Trophoblast cell (in vitro differentiated cells and primary cell): ENCODE measurements at regions not wholly inside any gene's neighbourhood (a gene's known extent, or its start where the extent isn't known, plus 50 kb on each side); places are given as distances from the start of the nearest gene placed in this dataset.

Experiments used
- DNase-seq, 2 donors: peaks; one replicate each; pipeline ENCODE4 v3.0.0-alpha.2; 2016
- H2AFZ ChIP-seq: 2 replicates; pipeline ENCODE4 v1.6.1; 2013; ENCODE audit warnings: low read length, moderate library complexity, mild to moderate bottlenecking; ENCODE audit not compliant: insufficient read depth, poor library complexity
- H2AK5ac ChIP-seq: 2 replicates; pipeline ENCODE4 v1.6.1; 2013; ENCODE audit warnings: mild to moderate bottlenecking, low read length
- H2BK120ac ChIP-seq: 2 replicates; pipeline ENCODE4 v1.6.1; 2013; ENCODE audit warnings: low read length, mild to moderate bottlenecking, moderate library complexity; ENCODE audit not compliant: insufficient read depth, poor library complexity
- H2BK12ac ChIP-seq: 2 replicates; pipeline ENCODE4 v1.6.1; 2013; ENCODE audit warnings: mild to moderate bottlenecking, low read length, moderate library complexity
- H2BK5ac ChIP-seq: 2 replicates; pipeline ENCODE4 v1.6.1; 2013; ENCODE audit warnings: low read length, low read depth, moderate library complexity, mild to moderate bottlenecking; ENCODE audit not compliant: poor library complexity
- H3K14ac ChIP-seq: 2 replicates; pipeline ENCODE4 v1.6.1; 2013; ENCODE audit warnings: mild to moderate bottlenecking, low read length
- H3K18ac ChIP-seq: 2 replicates; pipeline ENCODE4 v1.6.1; 2013; ENCODE audit warnings: mild to moderate bottlenecking, low read length
- H3K23ac ChIP-seq: 2 replicates; pipeline ENCODE4 v1.6.1; 2013; ENCODE audit warnings: low read length
- H3K27ac ChIP-seq: 2 replicates; pipeline ENCODE4 v1.5.1; 2013; ENCODE audit warnings: low read depth, mild to moderate bottlenecking, inconsistent platforms, low read length, moderate library complexity
- H3K27me3 ChIP-seq: 2 replicates; pipeline ENCODE4 v1.6.1; 2013; ENCODE audit warnings: inconsistent platforms, mild to moderate bottlenecking, low read length, moderate library complexity; ENCODE audit not compliant: insufficient read depth
- H3K36me3 ChIP-seq, 2 experiments: 1 replicate in 1 of 2; 2 replicates in 1 of 2; pipeline ENCODE4 v1.6.1; 2013; ENCODE audit warnings: low read length in 2 of 2, mild to moderate bottlenecking in 2 of 2, moderate library complexity in 1 of 2; ENCODE audit not compliant: insufficient read depth in 2 of 2, control insufficient read depth in 1 of 2
- H3K4ac ChIP-seq: 2 replicates; pipeline ENCODE4 v1.6.1; 2013; ENCODE audit warnings: low read depth, mild to moderate bottlenecking, low read length, moderate library complexity
- H3K4me1 ChIP-seq, 2 experiments: 1 replicate in 1 of 2; 2 replicates in 1 of 2; pipeline ENCODE4 v1.6.1; 2013; ENCODE audit warnings: low read length in 2 of 2, mild to moderate bottlenecking in 2 of 2, moderate library complexity in 1 of 2; ENCODE audit not compliant: insufficient read depth in 2 of 2, control insufficient read depth in 1 of 2
- H3K4me2 ChIP-seq: 2 replicates; pipeline ENCODE4 v1.6.1; 2013; ENCODE audit warnings: inconsistent platforms, mild to moderate bottlenecking, low read length, moderate library complexity
- H3K4me3 ChIP-seq: 2 replicates; pipeline ENCODE4 v1.5.1; 2013; ENCODE audit warnings: mild to moderate bottlenecking, low read depth, low read length, inconsistent platforms
- H3K79me1 ChIP-seq: one replicate; pipeline ENCODE4 v1.6.1; 2013; ENCODE audit warnings: low read length
- H3K79me2 ChIP-seq: 2 replicates; pipeline ENCODE4 v1.6.1; 2013; ENCODE audit warnings: low read length, mild to moderate bottlenecking; ENCODE audit not compliant: control insufficient read depth, insufficient read depth, poor library complexity
- H3K9ac ChIP-seq: 2 replicates; pipeline ENCODE4 v1.6.1; 2013; ENCODE audit warnings: mild to moderate bottlenecking, low read length
- H3K9me3 ChIP-seq: 2 replicates; pipeline ENCODE4 v1.6.1; 2013; ENCODE audit warnings: low read depth, mild to moderate bottlenecking, control low read depth, inconsistent platforms, low read length; ENCODE audit not compliant: insufficient read depth
- H4K12ac ChIP-seq: 2 replicates; pipeline ENCODE4 v1.6.1; 2013; ENCODE audit warnings: low read depth, mild to moderate bottlenecking, low read length, moderate library complexity
- H4K8ac ChIP-seq: 2 replicates; pipeline ENCODE4 v1.6.1; 2013; ENCODE audit warnings: low read depth, mild to moderate bottlenecking, low read length, moderate library complexity
- H4K91ac ChIP-seq: one replicate; pipeline ENCODE4 v1.6.1; 2013; ENCODE audit warnings: low read depth, mild to moderate bottlenecking, low read length, moderate library complexity
- WGBS: extraction: QIAGEN DNeasy Blood & Tissue Kit; methylation state at CpG from one replicate; pipeline ENCODE4 v1.1.7; 2013; ENCODE audit warnings: missing lambda C conversion rate; ENCODE audit not compliant: insufficient read length, insufficient coverage; ENCODE audit errors: extremely low coverage; 5-methylcytosine and 5-hydroxymethylcytosine counted together

GRCh38 chr7:89655946-89656345 is 498.3 kb upstream of the STEAP1 start:
- no peak overlapping the region for H4K12ac ChIP-seq
- no peaks in the 10 kb centered on the region for H3K27me3 ChIP-seq
- WGBS = no CpG with 5 or more reads among the region's 1 CpG
- no peaks in the 10 kb centered on the region for H3K79me2 ChIP-seq
- no peak overlapping the region for H2BK12ac ChIP-seq
- no peak overlapping the region for H3K27ac ChIP-seq
- H2AK5ac ChIP-seq = no peak overlapping the region
- H3K23ac ChIP-seq = no peak overlapping the region
- no peak overlapping the region for H4K91ac ChIP-seq
- no peaks in the 10 kb centered on the region for H3K9me3 ChIP-seq
- H3K36me3 ChIP-seq = no peaks in the 10 kb centered on the region
- H3K79me1 ChIP-seq = no peaks in the 10 kb centered on the region
- no peak overlapping the region for H2BK120ac ChIP-seq
- H3K4me2 ChIP-seq = no peak overlapping the region
- H3K4me3 ChIP-seq = no peak overlapping the region
- H2BK5ac ChIP-seq = no peak overlapping the region
- no peak overlapping the region for H3K18ac ChIP-seq
- no peaks in the 10 kb centered on the region for H3K4me1 ChIP-seq
- H4K8ac ChIP-seq = no peak overlapping the region
- no peak overlapping the region for H2AFZ ChIP-seq
- no peak overlapping the region for H3K14ac ChIP-seq
- no peak overlapping the region for H3K9ac ChIP-seq
- no peak for DNase-seq
- H3K4ac ChIP-seq = no peak overlapping the region

- no peak overlapping the region for H2BK12ac ChIP-seq
- no peak overlapping the region for H4K12ac ChIP-seq
- H2BK120ac ChIP-seq = no peak overlapping the region
- H3K14ac ChIP-seq = no peak overlapping the region
- no peak for DNase-seq
- no peak overlapping the region for H3K23ac ChIP-seq
- no peaks in the 10 kb centered on the region for H3K4me1 ChIP-seq
- no peaks in the 10 kb centered on the region for H3K9me3 ChIP-seq
- H3K79me1 ChIP-seq = no peaks in the 10 kb centered on the region
- no peak overlapping the region for H3K9ac ChIP-seq
- no peak overlapping the region for H4K8ac ChIP-seq
- WGBS = no CpG with 5 or more reads among the region's 2 CpGs
- H4K91ac ChIP-seq = no peak overlapping the region
- no peak overlapping the region for H2BK5ac ChIP-seq
- H2AK5ac ChIP-seq = no peak overlapping the region
- no peaks in the 10 kb centered on the region for H3K27me3 ChIP-seq
- H2AFZ ChIP-seq = no peak overlapping the region
- H3K36me3 ChIP-seq = no peaks in the 10 kb centered on the region
- H3K4me2 ChIP-seq = no peak overlapping the region
- no peak overlapping the region for H3K4me3 ChIP-seq
- no peak overlapping the region for H3K4ac ChIP-seq
- H3K18ac ChIP-seq = no peak overlapping the region
- H3K79me2 ChIP-seq = no peaks in the 10 kb centered on the region
- no peak overlapping the region for H3K27ac ChIP-seq
Observed at GRCh38 chr7:89661876-89662275, 492.4 kb upstream of the STEAP1 start.

- H3K79me2 ChIP-seq = no peaks in the 10 kb centered on the region
Observed at GRCh38 chr7:89666136-89666835, 488.0 kb upstream of the STEAP1 start.

GRCh38 chr7:89680161-89680560 is 474.1 kb upstream of the STEAP1 start:
- no peak overlapping the region for H2AFZ ChIP-seq
- WGBS = no CpG with 5 or more reads among the region's 2 CpGs
- no peak overlapping the region for H4K8ac ChIP-seq
- H2AK5ac ChIP-seq = no peak overlapping the region
- no peaks in the 10 kb centered on the region for H3K4me1 ChIP-seq
- H3K9ac ChIP-seq = no peak overlapping the region
- no peaks in the 10 kb centered on the region for H3K36me3 ChIP-seq
- H3K27me3 ChIP-seq = no peaks in the 10 kb centered on the region
- DNase-seq = no peak
- H4K12ac ChIP-seq = no peak overlapping the region
- no peak overlapping the region for H3K4me3 ChIP-seq
- no peak overlapping the region for H3K4me2 ChIP-seq
- H3K9me3 ChIP-seq = no peaks in the 10 kb centered on the region
- no peak overlapping the region for H2BK12ac ChIP-seq
- H2BK120ac ChIP-seq = no peak overlapping the region
- H3K14ac ChIP-seq = no peak overlapping the region
- H3K79me2 ChIP-seq = no peaks in the 10 kb centered on the region
- H3K27ac ChIP-seq = no peak overlapping the region
- H2BK5ac ChIP-seq = no peak overlapping the region
- H3K79me1 ChIP-seq = no peaks in the 10 kb centered on the region
- no peak overlapping the region for H3K23ac ChIP-seq
- no peak overlapping the region for H3K4ac ChIP-seq
- no peak overlapping the region for H4K91ac ChIP-seq
- no peak overlapping the region for H3K18ac ChIP-seq

More at GRCh38 chr7:89666136-89666835, 488.0 kb upstream of the STEAP1 start:
- no peak overlapping the region for H2AK5ac ChIP-seq
- H2BK12ac ChIP-seq = no peak overlapping the region
- H3K4me3 ChIP-seq = no peak overlapping the region
- no peaks in the 10 kb centered on the region for H3K4me1 ChIP-seq
- no peak overlapping the region for H3K27ac ChIP-seq
- H2BK120ac ChIP-seq = no peak overlapping the region
- H4K12ac ChIP-seq = no peak overlapping the region
- no peak overlapping the region for H3K4ac ChIP-seq
- H3K4me2 ChIP-seq = no peak overlapping the region
- no peaks in the 10 kb centered on the region for H3K9me3 ChIP-seq
- H2BK5ac ChIP-seq = no peak overlapping the region
- no peaks in the 10 kb centered on the region for H3K27me3 ChIP-seq
- no peak overlapping the region for H4K91ac ChIP-seq
- no peak overlapping the region for H3K23ac ChIP-seq
- H2AFZ ChIP-seq = no peak overlapping the region
- no peak overlapping the region for H3K9ac ChIP-seq
- DNase-seq = no peak
- H3K14ac ChIP-seq = no peak overlapping the region
- H4K8ac ChIP-seq = no peak overlapping the region
- no peaks in the 10 kb centered on the region for H3K36me3 ChIP-seq
- H3K79me1 ChIP-seq = no peaks in the 10 kb centered on the region
- WGBS = no CpG with 5 or more reads among the region's 4 CpGs
- no peak overlapping the region for H3K18ac ChIP-seq
